HG02623 (cell line): ENCODE measurements at regions not wholly inside any gene's neighbourhood (a gene's known extent, or its start where the extent isn't known, plus 50 kb on each side); places are given as distances from the start of the nearest gene placed in this dataset.
"Not testable (repeated sequence)": the region's sequence is repeated elsewhere in the genome, so short reads cannot be mapped to it uniquely, and the experiment has no call there.

ENCODE experiments used
- ATAC-seq: cut with Tn5 transposase; IDR thresholded peaks from one replicate; pipeline ENCODE4 v1.9.1; 2021; ENCODE audit warnings: moderate library complexity; ENCODE audit not compliant: unreplicated experiment

DNA sequence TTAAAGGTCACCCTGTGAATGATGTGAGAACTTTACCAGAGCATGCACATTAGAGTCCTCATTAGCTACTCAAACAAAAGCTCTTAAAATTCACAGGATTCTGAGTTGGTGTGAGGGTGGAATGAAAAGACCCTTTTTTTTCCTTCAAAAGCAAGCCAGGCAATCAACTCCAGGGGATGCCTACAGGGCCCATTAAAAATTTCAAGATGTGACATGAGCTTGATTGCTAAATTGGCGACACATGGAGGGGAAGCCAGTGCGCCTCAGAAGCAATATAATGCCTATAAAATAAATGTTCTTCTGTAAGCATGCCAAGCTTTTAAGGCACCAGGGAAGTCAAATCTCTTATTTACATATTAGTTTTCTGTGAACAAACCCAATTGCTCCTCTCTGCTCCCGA is 328.8 kb upstream of the SUCLG2 start:
- ATAC-seq, result no peak

DNA sequence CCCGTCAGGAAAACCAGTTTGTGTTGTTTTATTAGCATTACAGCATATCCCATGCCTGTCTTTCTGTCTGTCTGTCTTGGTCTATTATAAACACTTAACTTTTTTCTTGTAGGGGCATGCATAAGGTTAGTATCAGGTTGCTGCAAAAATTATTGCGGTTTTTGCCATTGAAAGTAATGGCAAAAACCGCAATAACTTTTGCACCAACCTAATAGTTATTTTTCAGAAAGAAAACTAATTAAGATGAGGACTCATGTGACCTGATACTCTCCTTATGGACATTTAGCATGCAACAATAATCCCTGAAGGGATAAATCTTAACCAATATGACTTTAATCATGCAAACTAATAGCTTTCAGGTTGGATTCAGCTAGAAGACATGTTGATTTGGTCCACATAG is 326.7 kb upstream of the SUCLG2 start:
- no peak for ATAC-seq

DNA sequence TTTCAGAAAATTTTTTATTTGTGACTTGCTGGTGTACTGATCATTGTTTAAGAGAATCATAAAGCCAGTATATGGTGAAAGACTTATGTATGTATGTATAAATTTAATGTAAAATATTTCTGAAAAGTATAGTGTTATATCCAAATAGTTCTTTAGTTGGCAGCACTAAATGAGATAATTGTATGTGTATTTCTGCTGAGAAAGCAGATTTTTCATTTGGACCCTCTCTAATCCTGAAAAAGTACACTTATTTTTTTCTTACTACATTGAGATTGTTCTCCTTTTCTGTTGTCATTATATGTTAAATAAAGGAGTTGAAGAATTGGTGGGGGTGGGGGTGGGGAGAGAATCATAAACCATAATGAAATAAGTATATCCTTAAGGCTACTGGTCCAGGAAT is 324.9 kb upstream of the SUCLG2 start:
- ATAC-seq, result no peak

DNA sequence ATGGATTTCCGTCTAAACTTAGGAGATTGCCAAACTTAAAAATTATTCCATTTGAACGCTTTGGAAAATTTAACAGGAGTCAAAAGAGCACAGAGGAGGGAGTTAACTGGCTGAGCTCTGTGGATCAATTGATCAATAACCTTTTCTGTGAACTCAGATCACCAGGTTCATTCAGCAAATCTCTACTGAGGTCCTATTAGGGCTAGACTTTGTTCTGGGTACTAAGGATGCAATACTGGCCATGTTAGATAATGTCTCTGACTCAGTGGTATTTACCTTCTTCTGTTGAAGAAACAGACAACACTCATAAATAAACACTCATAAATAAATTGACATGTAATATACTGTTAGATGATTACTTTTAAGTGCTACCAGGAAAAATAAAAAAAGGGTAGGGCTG is 323.4 kb upstream of the SUCLG2 start:
- ATAC-seq, result no peak

DNA sequence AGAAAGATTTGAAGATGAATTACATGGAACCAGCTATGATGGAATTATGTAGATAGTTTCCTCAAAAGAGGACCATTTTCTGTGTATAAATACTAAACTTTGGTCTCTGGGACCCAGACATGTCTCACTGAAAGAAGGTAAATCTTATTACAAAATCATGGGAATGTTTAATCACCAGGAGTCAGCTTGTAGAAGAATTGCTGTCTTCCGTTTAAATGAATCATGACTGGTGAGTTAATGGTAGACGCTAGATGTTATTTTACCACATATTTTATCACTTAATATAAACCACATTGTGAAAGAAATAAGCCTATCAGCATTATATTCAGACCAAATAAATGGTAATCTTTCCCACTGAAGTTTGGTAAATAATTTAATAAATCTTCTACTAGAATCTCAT is 322.3 kb upstream of the SUCLG2 start:
- ATAC-seq, result no peak

DNA sequence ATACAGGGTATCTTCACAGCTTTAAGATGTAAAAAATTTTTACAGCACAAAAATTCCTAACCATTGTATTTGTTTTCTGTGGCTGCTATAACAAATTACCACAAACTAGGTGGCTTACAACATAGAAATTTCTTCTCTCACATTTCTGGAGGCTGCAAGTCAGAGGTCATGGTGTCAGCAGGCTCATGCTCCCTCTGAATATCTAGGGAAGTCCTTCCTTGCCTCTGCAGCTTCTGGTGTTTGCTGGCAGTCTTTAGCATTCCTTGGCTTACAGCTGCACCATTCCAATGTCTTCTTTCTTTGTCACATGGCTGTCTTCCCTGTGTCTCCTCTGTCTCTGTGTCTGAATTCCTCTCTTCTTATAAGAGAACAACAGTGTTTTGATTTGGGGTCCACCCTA is 310.2 kb upstream of the SUCLG2 start:
- no peak for ATAC-seq

DNA sequence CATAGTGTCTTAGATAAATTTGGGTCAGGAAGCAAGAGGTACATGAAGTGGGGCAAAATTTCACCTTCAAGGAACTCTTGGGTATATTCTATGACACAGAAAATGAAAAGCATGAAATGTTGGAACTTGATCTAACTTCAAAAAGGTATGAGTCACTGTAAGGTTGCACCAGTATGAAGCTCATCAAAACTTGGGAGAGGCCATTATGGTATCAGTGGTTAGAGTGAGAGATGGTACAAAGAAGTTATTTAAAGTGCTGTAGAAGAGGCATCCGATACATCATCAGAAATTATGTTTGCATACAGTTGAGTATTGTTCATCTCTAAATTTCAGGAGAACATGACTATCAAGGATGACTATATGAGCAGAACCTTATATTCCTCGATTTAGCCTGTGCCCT is 302.9 kb upstream of the SUCLG2 start:
- ATAC-seq, result no peak

DNA sequence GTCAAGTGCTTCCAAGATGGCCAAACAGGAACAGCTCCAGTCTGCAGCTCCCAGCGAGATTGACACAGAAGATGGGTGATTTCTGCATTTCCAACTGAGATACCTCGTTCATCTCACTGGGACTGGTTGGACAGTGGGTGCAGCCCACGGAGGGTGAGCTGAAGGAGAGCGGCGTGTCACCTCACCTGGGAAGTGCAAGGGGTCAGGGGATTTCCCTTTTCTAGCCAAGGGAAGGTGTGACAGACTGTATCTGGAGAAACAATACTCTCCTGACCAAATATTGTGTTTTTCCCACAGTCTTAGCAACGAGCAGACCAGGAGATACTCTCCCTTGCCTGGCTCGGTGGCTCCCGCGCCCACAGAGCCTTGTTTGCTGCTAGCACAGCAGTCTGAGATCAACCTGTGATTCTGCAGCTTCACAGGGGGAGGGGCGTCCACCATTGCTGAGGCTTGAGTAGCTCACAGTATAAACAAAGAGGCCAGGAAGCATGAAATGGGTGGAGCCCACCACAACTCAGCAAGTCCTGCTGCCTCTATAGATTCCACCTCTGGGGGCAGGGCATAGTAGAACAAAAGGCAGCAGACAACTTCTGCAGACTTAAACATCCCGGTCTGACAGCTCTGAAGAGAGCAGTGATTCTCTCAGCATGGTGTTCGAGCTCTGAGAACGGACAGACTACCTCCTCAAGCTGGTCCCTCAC is 293.5 kb upstream of the SUCLG2 start:
- no peak for ATAC-seq

DNA sequence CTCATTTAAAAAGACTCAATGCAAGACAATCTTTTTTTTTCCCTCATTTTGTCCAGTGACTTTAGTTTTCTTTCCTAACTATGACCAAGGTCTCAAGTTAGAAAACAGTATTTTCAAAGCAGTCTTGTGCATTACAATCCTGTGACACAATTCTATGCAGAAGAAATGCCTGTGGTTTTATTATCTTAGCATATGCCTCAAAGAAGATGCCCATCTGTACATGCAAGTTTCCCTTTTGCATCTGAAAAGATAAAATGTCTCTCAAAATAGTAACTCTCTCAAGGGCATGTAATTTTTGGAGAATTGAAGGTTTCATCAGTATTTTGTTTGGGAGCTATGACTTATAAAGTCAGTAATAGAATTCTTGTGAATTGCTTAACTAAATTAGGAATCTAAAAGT is 292.0 kb upstream of the SUCLG2 start:
- ATAC-seq, result no peak

DNA sequence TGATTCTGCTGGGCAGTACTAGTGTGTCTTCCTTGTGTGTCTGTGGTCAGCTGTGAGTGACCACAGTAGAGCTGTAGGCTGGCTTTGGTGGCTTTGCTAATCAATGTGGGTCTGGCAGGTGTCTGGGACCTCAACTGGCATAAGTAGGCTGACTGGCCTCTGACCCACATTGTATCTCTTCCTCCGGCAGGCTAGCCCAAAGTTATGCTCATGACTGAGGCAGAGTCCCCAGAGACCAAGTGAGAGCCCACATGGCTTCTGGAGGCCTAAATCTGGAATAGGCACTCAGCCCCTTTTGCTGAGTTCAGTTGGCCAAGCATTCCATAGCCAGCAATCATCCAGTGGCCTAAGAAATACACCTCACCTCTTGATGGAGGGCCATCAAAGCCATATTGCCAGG is 289.1 kb upstream of the SUCLG2 start:
- ATAC-seq, result no peak

DNA sequence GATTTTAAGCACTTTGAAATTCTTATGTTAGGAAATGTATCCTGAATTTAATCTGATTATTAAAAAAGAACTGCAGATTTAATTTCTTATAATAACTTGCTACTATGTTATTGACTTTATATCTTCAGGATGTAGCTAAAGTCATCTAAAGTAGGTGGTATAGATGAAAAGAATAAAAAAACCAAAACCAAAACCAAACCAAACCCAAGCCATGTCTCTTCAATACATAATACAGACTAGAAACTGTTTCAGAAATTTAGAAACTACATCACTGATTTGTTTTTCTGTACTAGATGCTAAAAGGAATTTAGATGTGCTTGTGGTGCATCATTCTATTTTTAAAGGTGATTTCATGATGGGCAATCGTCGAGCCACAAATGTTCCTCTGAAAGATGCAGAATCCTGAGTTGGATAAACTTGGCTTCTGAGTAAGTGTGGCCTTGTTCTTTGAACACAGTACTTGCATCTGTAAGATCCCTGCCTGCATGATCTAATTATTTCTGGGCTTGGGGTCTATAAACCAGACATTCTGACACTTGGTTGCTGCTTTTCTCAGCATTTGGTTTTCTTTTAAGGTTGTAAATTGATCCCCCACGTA is 287.1 kb upstream of the SUCLG2 start:
- no peak for ATAC-seq

DNA sequence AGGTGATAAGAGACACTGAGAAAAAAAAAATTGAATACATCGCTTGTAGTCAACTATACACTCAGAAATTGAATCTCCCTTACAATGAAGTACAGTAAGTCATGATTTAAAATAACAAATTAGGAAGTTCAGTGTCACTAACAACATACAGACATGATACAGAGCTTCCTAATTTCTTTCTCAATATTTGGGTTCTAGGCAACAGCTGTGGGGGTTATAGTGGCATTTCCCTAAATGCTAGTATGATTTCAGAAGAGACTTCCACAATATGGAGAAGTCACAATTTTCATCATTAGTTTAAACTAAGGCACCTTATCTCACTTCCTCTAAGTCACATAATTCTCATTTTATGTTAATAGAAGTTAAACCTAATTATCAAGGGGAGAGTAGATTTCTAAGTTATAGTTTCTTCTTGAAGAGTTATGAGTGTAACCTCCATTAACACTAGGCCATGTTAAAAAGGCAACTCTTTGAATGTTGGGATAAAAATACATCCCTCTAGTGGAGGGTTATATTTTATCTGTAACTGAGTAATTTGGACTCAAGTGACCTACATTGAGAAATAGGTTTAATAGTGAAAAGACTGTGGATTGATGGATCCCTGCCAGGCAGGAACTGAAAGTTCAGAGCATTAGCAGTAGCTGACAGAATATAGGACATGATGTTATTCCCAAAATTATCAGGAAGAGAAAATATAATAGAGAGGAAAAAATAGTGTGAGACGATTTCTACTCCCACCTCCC is 286.0 kb upstream of the SUCLG2 start:
- no peak for ATAC-seq

DNA sequence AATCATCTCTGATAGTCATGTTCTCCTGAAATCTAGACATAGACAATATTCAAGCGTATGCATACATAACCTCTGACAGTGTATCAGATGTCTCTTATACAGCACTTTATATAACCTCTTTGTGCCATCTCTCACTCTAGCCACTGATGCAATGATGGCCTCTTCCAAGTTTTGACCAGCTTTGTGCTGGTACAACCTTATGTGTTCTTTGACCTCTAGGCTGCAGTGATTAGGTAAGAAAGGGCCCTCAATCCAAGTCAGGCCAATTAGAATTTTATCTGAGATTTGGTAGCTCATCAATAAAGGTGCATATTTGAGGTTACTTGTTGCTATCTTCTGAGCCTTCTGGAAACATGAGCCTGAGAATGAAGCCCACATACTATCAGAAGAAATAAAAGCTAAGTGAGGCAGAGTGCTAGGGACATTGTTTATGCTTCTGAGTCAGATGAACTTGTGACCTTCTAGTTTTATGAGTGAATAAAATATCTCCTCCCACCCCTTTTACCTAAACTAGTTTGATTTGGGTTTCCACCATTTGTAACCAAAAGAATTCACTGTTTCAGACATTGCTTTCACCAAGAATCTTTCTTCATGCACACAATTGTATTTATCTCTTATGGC is 283.2 kb upstream of the SUCLG2 start:
- no peak for ATAC-seq

DNA sequence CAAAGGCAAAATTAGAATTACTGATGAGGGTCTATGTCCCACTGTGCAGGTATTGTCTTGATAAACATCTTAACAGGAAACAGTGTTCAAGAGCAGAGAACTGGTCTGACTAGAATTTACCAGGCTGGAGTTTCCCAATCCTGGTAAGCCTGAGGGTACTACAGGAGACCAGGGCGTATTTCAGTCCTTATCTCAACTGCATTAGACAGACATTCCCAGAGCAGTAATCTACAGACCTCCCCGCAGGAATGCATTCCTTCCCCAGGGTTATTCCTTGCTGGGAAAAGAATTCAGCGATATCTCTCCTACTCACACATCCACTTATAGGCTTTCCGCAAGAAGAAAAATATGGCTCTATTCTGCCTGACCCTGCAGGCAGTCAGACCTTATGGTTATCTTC is 276.0 kb upstream of the SUCLG2 start:
- not testable (repeated sequence) for ATAC-seq

DNA sequence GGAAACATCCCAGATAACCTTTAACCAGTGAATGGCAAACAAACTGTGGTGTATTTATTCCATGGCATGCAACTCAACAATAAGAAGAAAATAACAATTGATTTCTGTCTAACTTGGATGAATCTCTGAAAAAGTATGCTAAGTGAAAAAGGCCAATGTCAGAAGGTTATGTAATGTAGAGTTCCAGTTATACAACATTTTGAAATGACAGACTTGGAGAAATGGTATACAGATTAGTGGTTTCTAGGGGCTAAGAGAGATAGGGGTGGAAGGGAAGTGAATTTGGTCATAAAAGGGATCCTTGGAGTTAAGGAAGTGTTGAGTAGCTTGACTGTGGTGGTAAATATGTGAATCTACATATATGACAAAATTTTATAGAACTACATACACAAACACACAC is 269.4 kb upstream of the SUCLG2 start:
- no peak for ATAC-seq

DNA sequence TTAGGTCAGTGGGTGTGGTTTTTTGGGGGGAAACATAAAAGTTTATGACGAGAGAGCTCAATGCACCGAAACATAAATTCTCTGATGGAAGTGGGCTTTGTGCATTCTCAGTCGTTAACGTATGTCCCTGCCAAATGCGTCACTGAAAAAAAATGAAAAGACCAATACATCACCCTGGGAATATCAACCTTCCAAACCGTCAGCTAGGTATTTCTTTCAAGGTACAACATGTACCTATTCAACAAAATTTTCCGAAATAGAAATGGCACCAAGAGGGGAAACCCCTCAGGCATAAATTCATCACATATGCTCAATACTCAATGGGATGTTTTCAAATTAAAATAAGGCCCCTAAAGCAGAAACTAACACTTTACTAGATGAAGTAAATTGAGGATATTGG is 266.6 kb upstream of the SUCLG2 start:
- no peak for ATAC-seq

DNA sequence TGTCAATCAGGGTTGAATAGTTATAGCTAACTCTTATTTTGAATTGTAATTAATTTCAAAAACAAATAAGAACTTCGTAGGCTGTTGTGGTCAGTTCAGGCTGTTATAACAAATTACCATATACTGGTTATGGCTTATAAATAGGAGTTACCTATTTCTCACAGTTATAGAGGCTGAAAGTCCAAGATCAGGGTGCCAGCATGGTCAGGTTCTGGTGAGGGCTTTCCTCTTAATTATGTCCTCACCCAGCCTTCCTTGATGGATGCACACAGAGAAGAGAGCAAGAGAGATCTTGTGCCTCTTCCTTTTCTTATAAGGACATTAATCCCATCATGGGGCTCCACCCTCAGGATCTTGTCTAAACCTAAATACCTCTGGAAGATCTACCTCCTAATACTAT is 265.9 kb upstream of the SUCLG2 start:
- ATAC-seq, result no peak

DNA sequence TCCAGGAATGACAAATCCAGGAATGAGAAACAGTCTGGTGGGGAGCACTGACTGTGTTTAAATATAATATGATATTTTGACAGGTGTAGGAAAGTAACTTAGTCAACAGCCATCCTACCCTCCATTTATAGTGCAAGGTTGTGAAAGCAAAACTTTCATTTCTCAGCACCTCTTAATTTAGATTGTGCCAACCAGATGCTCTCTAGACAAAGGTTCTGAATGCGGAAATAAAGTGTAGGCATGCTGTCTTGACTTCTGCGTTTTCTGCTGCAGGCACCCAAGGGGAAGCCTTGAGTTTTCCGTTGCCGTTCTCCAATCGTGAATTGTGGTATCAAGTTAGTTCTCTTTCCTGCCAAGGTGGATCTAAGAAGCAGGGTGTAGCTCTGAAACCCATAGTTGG is 261.9 kb upstream of the SUCLG2 start:
- no peak for ATAC-seq

DNA sequence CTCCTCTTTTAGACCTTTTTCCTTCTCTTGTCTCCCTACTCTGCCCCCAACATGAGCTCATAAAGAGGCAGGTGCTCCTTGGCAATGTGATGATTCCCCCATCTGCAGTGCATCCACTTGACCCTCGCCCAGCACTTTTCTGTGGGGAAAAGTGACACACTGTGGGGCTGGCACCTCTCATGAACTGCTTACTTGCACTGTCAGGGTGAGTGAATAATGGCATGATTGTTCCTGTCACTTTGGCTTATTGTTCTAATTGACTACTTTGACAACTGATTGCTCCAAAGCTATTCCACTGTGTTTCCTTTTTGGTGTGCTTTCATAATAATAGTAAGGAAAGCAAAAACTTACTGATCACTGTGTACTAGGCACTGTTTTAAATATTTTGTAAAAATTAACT is 253.3 kb upstream of the SUCLG2 start:
- no peak for ATAC-seq

DNA sequence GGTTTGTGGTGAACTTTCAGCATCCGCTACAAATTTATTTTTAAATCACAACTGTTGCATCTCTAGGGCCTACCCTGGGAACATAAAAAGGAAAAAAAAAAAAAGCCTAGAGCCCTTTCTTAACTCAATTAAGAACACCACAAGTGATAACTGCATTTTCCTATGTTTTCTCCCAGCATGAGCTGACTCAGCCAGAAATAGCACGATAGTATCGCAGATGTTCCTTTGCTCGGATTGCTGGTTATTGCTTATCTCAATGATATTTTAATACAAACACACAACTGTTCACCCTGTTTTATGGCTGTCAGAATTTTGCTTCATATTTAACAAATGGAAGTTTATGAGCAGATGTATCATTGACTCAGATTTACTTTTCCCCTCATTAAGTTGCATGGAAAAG is 251.8 kb upstream of the SUCLG2 start:
- ATAC-seq, result no peak

DNA sequence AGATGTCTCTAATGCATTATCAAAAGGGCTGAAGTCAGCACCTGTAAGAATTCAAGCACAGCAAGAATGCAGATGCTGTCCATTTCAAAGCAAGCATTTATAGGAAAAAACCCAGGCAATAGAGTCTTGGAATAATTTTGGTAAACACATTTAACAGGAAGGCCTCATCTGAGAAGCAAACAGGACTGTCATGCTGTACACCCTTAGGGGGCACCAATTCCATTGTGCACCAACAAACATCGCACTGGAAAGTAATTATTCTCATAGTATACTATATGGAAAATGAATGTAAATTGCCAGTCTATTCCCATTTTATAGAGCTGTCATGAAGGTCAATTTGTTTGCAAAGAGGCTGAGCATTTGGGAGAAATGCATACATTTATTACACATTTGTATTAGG is 247.3 kb upstream of the SUCLG2 start:
- ATAC-seq, result no peak

DNA sequence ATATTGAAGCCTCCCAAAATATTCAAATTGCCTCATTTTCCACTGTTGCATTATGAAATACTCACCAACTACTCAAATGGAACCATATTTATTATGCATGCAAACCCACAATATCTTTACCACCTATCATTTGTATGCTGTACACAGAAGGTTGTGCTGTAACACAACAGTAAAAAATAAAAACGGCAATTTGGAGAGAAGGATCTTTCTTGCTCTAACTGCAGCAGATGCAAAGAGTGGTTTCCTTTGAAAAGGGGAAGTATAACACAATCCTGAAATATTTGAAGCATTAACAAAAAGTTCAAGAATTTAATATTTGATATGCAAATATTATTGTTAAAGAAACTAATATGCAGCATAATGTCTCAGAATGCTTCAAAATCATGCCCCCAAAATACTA is 244.5 kb upstream of the SUCLG2 start:
- ATAC-seq, result no peak
